Tibial nerve (tissue), 4 donors: ENCODE measurements at regions not wholly inside any gene's neighbourhood (a gene's known extent, or its start where the extent isn't known, plus 50 kb on each side); places are given as distances from the start of the nearest gene placed in this dataset.

Experiments used
- DNase-seq, 2 donors: peaks; one replicate each; pipeline ENCODE4 v3.0.0-alpha.2; 2019; ENCODE audit warnings: low spot score in 2 of 2
- H3K27ac ChIP-seq, 4 donors: fragments of 200-600 bp; sonication (generic) in 3 of 4; one replicate each; pipeline ENCODE4 v1.5.1; 2017 to 2019; ENCODE audit warnings: mild to moderate bottlenecking in 1 of 4
- H3K27me3 ChIP-seq, 2 donors: fragments of 200-600 bp; sonication (generic) in 1 of 2; one replicate each; pipeline versions ENCODE4 v1.5.1 to v1.6.0; 2017 to 2019
- H3K36me3 ChIP-seq, 3 donors: fragments of 200-600 bp; sonication (generic); one replicate each; pipeline ENCODE4 v1.5.1; 2018 to 2019
- H3K4me1 ChIP-seq, 4 donors: fragments of 200-600 bp; sonication (generic) in 3 of 4; one replicate each; pipeline ENCODE4 v1.5.1; 2017 to 2019
- H3K4me3 ChIP-seq, 4 donors: fragments of 200-600 bp; sonication (generic) in 3 of 4; one replicate each; pipeline ENCODE4 v1.5.1; 2017 to 2019; ENCODE audit warnings: mild to moderate bottlenecking in 1 of 4, moderate library complexity in 1 of 4
- H3K9me3 ChIP-seq, 4 donors: fragments of 200-600 bp; sonication (generic) in 3 of 4; one replicate each; pipeline ENCODE4 v1.5.1; 2017 to 2019
- EP300 ChIP-seq, 2 donors: sonication (generic); formaldehyde crosslinking; IDR thresholded peaks; one replicate each; pipeline ENCODE4 v1.6.1; 2017; ENCODE audit warnings: antibody characterized with exemption in 2 of 2, mild to moderate bottlenecking in 1 of 2
- POLR2A ChIP-seq, 2 donors: fragments of 450-650 bp; IDR thresholded peaks; one replicate each; pipeline ENCODE4 v1.6.1; 2017; ENCODE audit warnings: antibody characterized with exemption in 2 of 2, mild to moderate bottlenecking in 2 of 2, moderate library complexity in 2 of 2
- WGBS, 2 donors: methylation state at CpG; one replicate each; pipeline ENCODE4 v1.1.5; 2018; 5-methylcytosine and 5-hydroxymethylcytosine counted together
- TF ChIP-seq, protein P1 (sequence below), 5 experiments: fragments of 200-600 bp in 3 of 5; fragments of 450-650 bp in 2 of 5; sonication (generic) in 3 of 5; IDR thresholded peaks; one replicate each; pipeline ENCODE4 v1.5.1; 2016 to 2019; ENCODE audit warnings: antibody characterized with exemption in 5 of 5, mild to moderate bottlenecking in 3 of 5, moderate library complexity in 2 of 5

DNA sequence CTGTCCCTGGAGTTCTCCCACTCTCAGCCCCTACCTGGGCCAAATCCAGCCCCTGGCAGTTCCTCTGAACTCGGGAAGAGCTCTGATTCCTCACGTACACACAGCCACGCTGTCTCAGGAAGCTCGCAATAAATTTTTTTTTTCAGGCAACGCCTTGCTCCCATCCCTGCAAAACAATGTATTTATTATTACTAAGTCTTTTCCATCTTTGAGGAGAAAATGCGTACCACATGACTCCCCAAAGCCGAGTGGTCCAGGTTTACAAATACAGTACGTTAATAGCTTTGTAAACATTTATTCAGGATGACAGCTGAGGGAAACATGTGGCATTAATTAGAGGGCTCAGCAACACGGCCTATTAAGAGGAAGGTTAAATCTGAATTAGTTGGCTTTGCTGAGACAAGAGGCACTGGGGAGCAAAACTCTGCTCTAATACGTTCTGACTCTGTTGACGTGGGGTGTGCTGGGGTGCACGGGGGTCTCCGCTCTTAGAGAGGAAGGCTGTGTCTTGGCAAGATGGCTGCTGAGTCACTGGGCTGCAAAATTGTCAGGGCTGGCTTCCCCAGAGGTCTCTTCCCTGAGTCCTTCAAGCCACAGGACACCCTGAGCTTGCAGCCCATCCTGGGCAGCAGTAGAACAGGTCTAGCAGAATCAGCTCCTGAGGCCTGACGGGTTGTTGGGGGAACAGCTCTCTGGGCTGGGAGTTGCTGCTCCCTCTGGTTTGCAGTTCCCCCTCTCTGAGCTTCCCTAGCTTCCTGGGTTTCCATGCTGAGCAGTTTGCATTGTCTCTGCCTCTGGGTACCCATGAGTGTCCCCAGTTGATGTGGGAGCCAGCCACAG is 185.2 kb upstream of the TBX3 start:
- Histone ChIP-seq H3K4me3 (no peak overlapping the region), H3K9me3 (peaks cover 0 to 7% (median 0%) of the 10 kb centered on the region in 4 donors), H3K27me3 (no peaks in the 10 kb centered on the region), H3K4me1 (peaks cover 0 to 15% (median 0%) of the 10 kb centered on the region in 4 donors), H3K36me3 (no peaks in the 10 kb centered on the region), H3K27ac (no peak overlapping the region)
- 24 to 34% methylated on average over 14 of the region's 14 CpGs for WGBS, 2 donors
- no peak for DNase-seq
- TF ChIP-seq EP300 (IDR thresholded peaks at IDR 0.05) (no peak), POLR2A (IDR thresholded peaks at IDR 0.05) (no peak)
- TF ChIP-seq, protein P1, sequence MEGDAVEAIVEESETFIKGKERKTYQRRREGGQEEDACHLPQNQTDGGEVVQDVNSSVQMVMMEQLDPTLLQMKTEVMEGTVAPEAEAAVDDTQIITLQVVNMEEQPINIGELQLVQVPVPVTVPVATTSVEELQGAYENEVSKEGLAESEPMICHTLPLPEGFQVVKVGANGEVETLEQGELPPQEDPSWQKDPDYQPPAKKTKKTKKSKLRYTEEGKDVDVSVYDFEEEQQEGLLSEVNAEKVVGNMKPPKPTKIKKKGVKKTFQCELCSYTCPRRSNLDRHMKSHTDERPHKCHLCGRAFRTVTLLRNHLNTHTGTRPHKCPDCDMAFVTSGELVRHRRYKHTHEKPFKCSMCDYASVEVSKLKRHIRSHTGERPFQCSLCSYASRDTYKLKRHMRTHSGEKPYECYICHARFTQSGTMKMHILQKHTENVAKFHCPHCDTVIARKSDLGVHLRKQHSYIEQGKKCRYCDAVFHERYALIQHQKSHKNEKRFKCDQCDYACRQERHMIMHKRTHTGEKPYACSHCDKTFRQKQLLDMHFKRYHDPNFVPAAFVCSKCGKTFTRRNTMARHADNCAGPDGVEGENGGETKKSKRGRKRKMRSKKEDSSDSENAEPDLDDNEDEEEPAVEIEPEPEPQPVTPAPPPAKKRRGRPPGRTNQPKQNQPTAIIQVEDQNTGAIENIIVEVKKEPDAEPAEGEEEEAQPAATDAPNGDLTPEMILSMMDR (IDR thresholded peaks at IDR 0.05), result no peak

DNA sequence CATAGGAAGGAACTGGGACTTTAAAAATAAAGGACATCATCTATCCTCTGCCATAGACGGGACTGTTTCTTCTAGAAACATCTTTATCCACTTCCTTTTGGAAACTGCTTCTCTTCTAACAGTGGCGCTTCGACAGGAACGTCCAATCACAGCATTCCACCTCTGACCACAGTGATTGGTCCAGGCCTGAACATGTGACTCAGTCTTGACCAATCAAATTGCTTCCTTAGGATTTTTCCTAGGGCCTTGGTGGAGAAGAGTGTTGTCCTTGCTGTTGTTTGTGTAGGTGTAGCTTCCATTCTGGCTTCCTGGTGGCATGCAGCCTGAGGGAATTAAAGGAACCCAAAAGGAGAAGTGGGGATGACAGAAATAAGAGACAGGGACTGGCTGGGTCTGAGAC is 182.4 kb upstream of the TBX3 start:
- no peak for DNase-seq
- Histone ChIP-seq H3K27me3 (no peaks in the 10 kb centered on the region), H3K4me3 (no peak overlapping the region), H3K27ac (no peak overlapping the region), H3K4me1 (peaks cover 0 to 17% (median 0%) of the 10 kb centered on the region in 4 donors), H3K36me3 (no peaks in the 10 kb centered on the region), H3K9me3 (peaks cover 0 to 2% (median 0%) of the 10 kb centered on the region in 4 donors)
- WGBS, 2 donors, result 94 to 96% methylated on average over 4 of the region's 4 CpGs
- TF ChIP-seq POLR2A (IDR thresholded peaks at IDR 0.05), result no peak

DNA sequence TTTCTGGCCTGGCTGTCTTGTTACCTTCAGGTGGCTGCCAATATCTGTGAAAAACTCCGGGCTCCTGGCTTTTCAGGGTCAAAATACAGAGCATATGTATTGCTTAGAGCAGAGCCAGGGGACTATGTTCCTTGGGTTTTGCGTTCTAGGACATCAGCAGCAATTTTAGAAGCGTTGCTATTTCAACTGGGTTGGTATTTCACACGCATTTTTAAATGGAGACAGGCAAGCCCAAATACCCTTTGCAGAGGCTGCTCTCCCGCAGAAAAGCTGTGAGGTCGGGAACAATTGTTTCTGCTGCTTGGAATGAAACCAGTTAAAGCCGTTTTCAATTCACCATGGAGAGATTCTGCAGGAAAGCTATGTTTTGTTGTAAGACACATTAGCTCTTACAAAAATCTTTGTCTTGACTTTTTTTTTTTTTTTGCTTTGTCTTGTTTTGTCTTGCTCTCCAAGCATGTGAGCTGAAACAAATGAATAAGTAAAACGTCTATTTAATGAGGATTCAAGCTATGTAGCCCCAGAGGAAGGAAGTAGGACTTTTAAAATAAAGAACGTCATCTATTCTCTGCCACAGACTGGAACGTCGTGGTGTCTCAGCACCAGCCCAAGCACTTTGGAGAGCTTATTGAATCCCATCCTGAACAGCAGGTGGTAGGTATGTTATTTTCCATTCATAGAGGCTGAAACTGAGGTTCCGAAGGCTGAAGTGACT is 181.0 kb upstream of the TBX3 start:
- WGBS, 2 donors, result 18 to 19% methylated on average over 12 of the region's 12 CpGs
- Histone ChIP-seq H3K4me1 (peaks cover 0 to 17% (median 0%) of the 10 kb centered on the region in 4 donors), H3K4me3 (no peak overlapping the region), H3K36me3 (no peaks in the 10 kb centered on the region), H3K27ac (no peak overlapping the region), H3K27me3 (no peaks in the 10 kb centered on the region), H3K9me3 (peaks cover 0 to 11% (median 0%) of the 10 kb centered on the region in 4 donors)
- TF ChIP-seq POLR2A (IDR thresholded peaks at IDR 0.05), result no peak
- no peak for TF ChIP-seq EP300 (IDR thresholded peaks at IDR 0.05)
- TF ChIP-seq, protein P1 (IDR thresholded peaks at IDR 0.05), result no peak
- no peak for DNase-seq

DNA sequence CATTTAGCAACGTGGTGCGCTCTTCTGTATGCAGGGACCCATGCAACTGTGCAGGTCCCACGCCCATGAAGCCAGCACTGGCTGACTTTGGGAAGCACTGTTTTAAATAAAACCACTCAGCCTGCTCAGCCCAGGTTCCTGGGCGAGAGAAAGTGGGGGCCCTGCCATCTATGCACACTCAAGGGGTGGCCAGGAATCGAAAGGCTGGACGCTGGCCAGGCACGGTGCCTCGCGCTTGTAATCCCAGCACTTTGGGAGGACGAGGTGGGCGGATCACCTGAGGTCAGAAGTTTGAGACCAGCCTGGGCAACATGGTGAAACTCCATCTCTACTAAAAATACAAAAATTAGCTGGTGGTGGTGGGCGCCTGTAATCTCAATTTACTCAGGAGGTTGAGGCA is 179.9 kb upstream of the TBX3 start:
- H3K4me1 ChIP-seq, result peaks cover 0 to 12% (median 0%) of the 10 kb centered on the region in 4 donors
- TF ChIP-seq EP300 (IDR thresholded peaks at IDR 0.05) (no peak), POLR2A (IDR thresholded peaks at IDR 0.05) (no peak)
- TF ChIP-seq, protein P1 (IDR thresholded peaks at IDR 0.05), result no peak
- H3K27me3 ChIP-seq, result no peaks in the 10 kb centered on the region
- H3K9me3 ChIP-seq, result peaks cover 0 to 11% (median 0%) of the 10 kb centered on the region in 4 donors
- no peak overlapping the region for H3K4me3 ChIP-seq
- H3K36me3 ChIP-seq, result no peaks in the 10 kb centered on the region
- no peak overlapping the region for H3K27ac ChIP-seq
- DNase-seq, result no peak
- 90 to 91% methylated on average over 12 of the region's 12 CpGs for WGBS, 2 donors

DNA sequence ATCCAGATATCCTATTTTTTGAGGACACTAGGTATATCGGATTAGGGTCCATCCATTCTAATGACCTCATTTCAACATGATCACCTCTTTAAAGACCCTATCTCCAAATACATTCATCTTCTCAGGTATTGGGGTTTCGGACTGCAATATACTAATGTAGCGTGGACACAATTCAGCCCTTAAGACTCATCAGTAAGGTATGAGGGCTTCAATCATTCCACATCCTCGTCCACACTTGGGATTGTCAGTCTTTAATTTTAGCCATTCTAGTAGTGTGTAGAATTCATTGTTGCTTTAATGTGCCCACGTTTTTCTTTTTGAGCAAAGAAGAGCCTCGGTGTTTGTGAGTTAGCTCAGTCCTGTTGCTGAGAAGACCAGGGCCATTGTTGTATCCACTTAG is 177.0 kb upstream of the TBX3 start:
- Histone ChIP-seq H3K27ac (no peak overlapping the region), H3K36me3 (no peaks in the 10 kb centered on the region), H3K4me1 (peaks cover 0 to 10% (median 0%) of the 10 kb centered on the region in 4 donors), H3K4me3 (no peak overlapping the region), H3K9me3 (peaks cover 0 to 11% (median 0%) of the 10 kb centered on the region in 4 donors), H3K27me3 (no peaks in the 10 kb centered on the region)
- WGBS, 2 donors, result 90 to 92% methylated on average over 6 of the region's 6 CpGs
- TF ChIP-seq, protein P1 (IDR thresholded peaks at IDR 0.05), result no peak
- TF ChIP-seq EP300 (IDR thresholded peaks at IDR 0.05) (no peak), POLR2A (IDR thresholded peaks at IDR 0.05) (no peak)
- no peak for DNase-seq
